ENCODE measurements at regions not wholly inside any gene's neighbourhood (a gene's known extent, or its start where the extent isn't known, plus 50 kb on each side); places are given as distances from the start of the nearest gene placed in this dataset.
"Not testable (repeated sequence)": the region's sequence is repeated elsewhere in the genome, so short reads cannot be mapped to it uniquely, and the experiment has no call there.

GRCh38 chr9:33703430-33704102, 91.8 kb upstream of the PRSS3 start:
- no peak overlapping the region for H3K27ac Mint-ChIP-seq
- no peak overlapping the region for H3K9ac ChIP-seq (ENCODE audit: low read length)
- WGBS (ENCODE audit: insufficient coverage) = 98% methylated on average over 4 of the region's 8 CpGs
- H3K4me1 ChIP-seq (ENCODE audit: control insufficient read depth in 2 of 2, insufficient read depth in 2 of 2, low read length in 2 of 2) = no peaks in the 10 kb centered on the region
- H3K27ac ChIP-seq (ENCODE audit: low read length in 2 of 2) = no peak overlapping the region
- H3K4me2 ChIP-seq (replicated peaks; ENCODE audit: low read depth, low read length, poor library complexity, severe bottlenecking) = no peak overlapping the region
- CTCF ChIA-PET = interaction anchor here (1.2 kb wide), 1 partner anchor 18 kb away, joined by 4 read pairs; no protein-coding TSS in a partner anchor
- no peak overlapping the region for H3K4me3 ChIP-seq (ENCODE audit: control extremely low read depth in 1 of 5, extremely low read depth in 1 of 5, insufficient read depth in 1 of 5, low read depth in 2 of 5, low read length in 4 of 5)
- ATAC-seq (ENCODE audit: low read depth) (no peak), DNase-seq (no peak)
- intact Hi-C loops (cut with micrococcal nuclease) = no loop called here
- POLR2A ChIA-PET = interaction anchor here (0.7 kb wide), 1 partner anchor 750 kb away, joined by 3 read pairs; no protein-coding TSS in a partner anchor
- H4K20me1 ChIP-seq (ENCODE audit: control insufficient read depth, insufficient read depth, low read length, poor library complexity, severe bottlenecking) = no peaks in the 10 kb centered on the region
- H3K9me3 ChIP-seq (ENCODE audit: control extremely low read depth in 1 of 3, control insufficient read depth in 2 of 3, insufficient read depth in 1 of 3, low read length in 2 of 3) = peaks cover 0 to 3% (median 0%) of the 10 kb centered on the region in 3 donors
- no peak for TF ChIP-seq EZH2 (IDR thresholded peaks at IDR 0.05; ENCODE audit: borderline replicate concordance, insufficient read depth, low read depth, low read length, poor library complexity, severe bottlenecking)
- no peak for TF ChIP-seq CTCF (IDR thresholded peaks at IDR 0.05)
- H3K9me3 Mint-ChIP-seq (ENCODE audit: insufficient read depth) = no peaks in the 10 kb centered on the region
- H3K27me3 Mint-ChIP-seq = peaks cover 39% of the 10 kb centered on the region
- peaks cover 0 to 7% (median 2%) of the 10 kb centered on the region in 4 experiments for H3K27me3 ChIP-seq (replicated peaks in 1 of 4; ENCODE audit: control extremely low read depth in 1 of 4, control insufficient read depth in 3 of 4, insufficient read depth in 4 of 4, low read length in 3 of 4)
- H2AFZ ChIP-seq (ENCODE audit: insufficient read depth, low read depth, low read length, poor library complexity, severe bottlenecking) = no peak overlapping the region
- H3K79me2 ChIP-seq (ENCODE audit: control insufficient read depth, insufficient read depth, low read length) = no peaks in the 10 kb centered on the region
- H3K4me1 Mint-ChIP-seq = no peaks in the 10 kb centered on the region
- H3K4me3 Mint-ChIP-seq = no peak overlapping the region
- no peaks in the 10 kb centered on the region for H3K36me3 ChIP-seq (replicated peaks in 1 of 2; ENCODE audit: control extremely low read depth in 1 of 2, control insufficient read depth in 1 of 2, extremely low read depth in 1 of 2, insufficient read depth in 2 of 2, low read length in 1 of 2)

GRCh38 chr9:33705440-33705839, 89.9 kb upstream of the PRSS3 start:
- H3K79me2 ChIP-seq (ENCODE audit: control insufficient read depth, insufficient read depth, low read length); H4K20me1 ChIP-seq (ENCODE audit: control insufficient read depth, insufficient read depth, low read length, poor library complexity, severe bottlenecking); H3K9me3 ChIP-seq (ENCODE audit: control extremely low read depth in 1 of 3, control insufficient read depth in 2 of 3, insufficient read depth in 1 of 3, low read length in 2 of 3); H3K4me1 ChIP-seq (ENCODE audit: control insufficient read depth in 2 of 2, insufficient read depth in 2 of 2, low read length in 2 of 2); H3K4me3 Mint-ChIP-seq; H3K4me1 Mint-ChIP-seq; ATAC-seq (ENCODE audit: low read depth); H3K27ac Mint-ChIP-seq; H3K4me3 ChIP-seq (ENCODE audit: control extremely low read depth in 1 of 5, extremely low read depth in 1 of 5, insufficient read depth in 1 of 5, low read depth in 2 of 5, low read length in 4 of 5); H3K4me2 ChIP-seq (replicated peaks; ENCODE audit: low read depth, low read length, poor library complexity, severe bottlenecking); intact Hi-C loops (cut with micrococcal nuclease); H3K9me3 Mint-ChIP-seq (ENCODE audit: insufficient read depth); H3K27ac ChIP-seq (ENCODE audit: low read length in 2 of 2); H3K9ac ChIP-seq (ENCODE audit: low read length); DNase-seq; H2AFZ ChIP-seq (ENCODE audit: insufficient read depth, low read depth, low read length, poor library complexity, severe bottlenecking); H3K27me3 ChIP-seq (replicated peaks in 1 of 4; ENCODE audit: control extremely low read depth in 1 of 4, control insufficient read depth in 3 of 4, insufficient read depth in 4 of 4, low read length in 3 of 4); POLR2A ChIA-PET; H3K36me3 ChIP-seq (replicated peaks in 1 of 2; ENCODE audit: control extremely low read depth in 1 of 2, control insufficient read depth in 1 of 2, extremely low read depth in 1 of 2, insufficient read depth in 2 of 2, low read length in 1 of 2): not testable (repeated sequence)
- 100% methylated on average over 1 of the region's 2 CpGs for WGBS (ENCODE audit: insufficient coverage)
- CTCF ChIA-PET = interaction anchor here (1.4 kb wide), 1 partner anchor 11 kb away, joined by 3 read pairs; no protein-coding TSS in a partner anchor
- peaks cover 41% of the 10 kb centered on the region for H3K27me3 Mint-ChIP-seq

Data from B cell (primary cell).